ENCODE measurements at regions not wholly inside any gene's neighbourhood (a gene's known extent, or its start where the extent isn't known, plus 50 kb on each side); places are given as distances from the start of the nearest gene placed in this dataset.

DNA sequence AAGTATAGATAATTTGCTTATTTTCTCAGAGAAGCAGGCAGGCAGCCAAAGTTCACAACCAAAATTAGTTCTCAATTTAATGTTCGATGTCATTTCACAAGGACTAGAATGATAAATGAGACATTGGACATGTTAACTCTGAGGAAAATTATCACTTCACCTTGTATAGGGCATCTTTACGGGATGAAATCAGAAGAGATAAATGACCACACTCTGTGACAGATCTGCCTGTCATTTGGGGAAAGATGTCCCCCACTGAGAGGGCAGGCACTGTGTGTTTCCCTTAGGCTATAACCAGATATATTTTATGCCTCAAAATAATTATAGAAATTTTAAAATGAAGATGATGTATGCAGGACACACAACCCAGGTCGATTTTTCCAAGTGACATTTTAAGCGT lies 642.9 kb downstream of the BRINP3 start:
- WGBS (ENCODE audit: insufficient coverage, insufficient read length): no CpG with 5 or more reads among the region's 4 CpGs
- Histone ChIP-seq H3K27me3 (ENCODE audit: control insufficient read depth, insufficient read depth, low read length) (no peaks in the 10 kb centered on the region), H3K36me3 (ENCODE audit: control insufficient read depth, insufficient read depth, low read length) (no peaks in the 10 kb centered on the region), H3K27ac (ENCODE audit: low read length) (no peak overlapping the region), H3K4me3 (ENCODE audit: low read length) (no peak overlapping the region), H3K4me1 (ENCODE audit: control insufficient read depth, insufficient read depth, low read length) (no peaks in the 10 kb centered on the region), H3K9me3 (ENCODE audit: control insufficient read depth, insufficient read depth, low read length) (no peaks in the 10 kb centered on the region)
- DNase-seq (ENCODE audit: low read depth, low spot score): no peak

DNA sequence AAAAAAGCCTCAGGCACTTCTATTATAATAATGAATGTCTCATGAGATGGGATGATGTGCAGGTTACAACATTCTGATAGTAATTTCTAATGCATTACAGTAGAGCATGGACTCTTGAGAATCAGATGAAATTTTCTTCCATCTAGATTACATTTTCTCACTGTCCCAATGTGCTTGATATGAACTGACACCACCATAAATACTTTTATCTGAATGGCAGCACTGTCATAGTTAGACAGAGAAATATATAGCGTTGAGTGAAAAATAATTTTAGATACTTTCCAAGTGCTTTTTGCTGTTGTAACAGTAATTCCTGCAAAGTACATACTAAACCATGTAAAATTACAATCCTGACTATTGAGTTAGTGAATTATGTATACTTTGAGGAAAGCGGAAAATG lies 630.1 kb downstream of the BRINP3 start:
- no CpG with 5 or more reads among the region's 2 CpGs for WGBS (ENCODE audit: insufficient coverage, insufficient read length)
- Histone ChIP-seq H3K4me3 (ENCODE audit: low read length) (no peak overlapping the region), H3K4me1 (ENCODE audit: control insufficient read depth, insufficient read depth, low read length) (no peaks in the 10 kb centered on the region), H3K27ac (ENCODE audit: low read length) (no peak overlapping the region), H3K27me3 (ENCODE audit: control insufficient read depth, insufficient read depth, low read length) (no peaks in the 10 kb centered on the region), H3K36me3 (ENCODE audit: control insufficient read depth, insufficient read depth, low read length) (no peaks in the 10 kb centered on the region), H3K9me3 (ENCODE audit: control insufficient read depth, insufficient read depth, low read length) (no peaks in the 10 kb centered on the region)
- DNase-seq (ENCODE audit: low read depth, low spot score): no peak

DNA sequence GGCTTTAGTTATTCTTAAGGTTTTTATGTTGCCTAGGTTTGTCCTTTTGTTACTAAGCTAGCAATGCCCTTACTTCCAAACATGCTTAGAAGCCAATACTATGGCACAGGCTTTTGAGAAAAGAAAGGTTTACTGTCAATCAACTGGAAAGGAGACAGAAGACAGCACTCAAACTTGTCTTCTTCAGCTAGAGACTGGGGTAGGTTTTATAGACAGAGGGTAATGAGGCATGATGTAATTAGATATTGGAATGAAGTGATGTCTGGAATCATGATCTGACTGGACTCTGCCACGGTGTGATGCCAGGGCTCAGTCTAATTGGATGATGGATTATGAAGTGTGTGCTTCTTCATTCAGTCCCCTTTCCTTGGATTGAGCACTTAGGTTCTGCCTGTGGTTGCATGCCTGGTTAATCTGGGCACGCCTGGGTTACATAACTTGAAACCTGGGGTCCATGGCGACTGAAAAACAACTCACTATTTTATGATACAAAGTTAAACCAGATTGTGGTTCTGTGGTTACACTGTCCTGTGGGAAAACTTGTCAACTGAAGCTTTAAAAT lies 625.8 kb downstream of the BRINP3 start:
- no peaks in the 10 kb centered on the region for H3K9me3 ChIP-seq (ENCODE audit: control insufficient read depth, insufficient read depth, low read length)
- no peak for DNase-seq (ENCODE audit: low read depth, low spot score)
- H3K27ac ChIP-seq (ENCODE audit: low read length): no peak overlapping the region
- no peaks in the 10 kb centered on the region for H3K4me1 ChIP-seq (ENCODE audit: control insufficient read depth, insufficient read depth, low read length)
- H3K36me3 ChIP-seq (ENCODE audit: control insufficient read depth, insufficient read depth, low read length): no peaks in the 10 kb centered on the region
- H3K4me3 ChIP-seq (ENCODE audit: low read length): no peak overlapping the region
- WGBS (ENCODE audit: insufficient coverage, insufficient read length): no CpG with 5 or more reads among the region's 3 CpGs
- H3K27me3 ChIP-seq (ENCODE audit: control insufficient read depth, insufficient read depth, low read length): no peaks in the 10 kb centered on the region

DNA sequence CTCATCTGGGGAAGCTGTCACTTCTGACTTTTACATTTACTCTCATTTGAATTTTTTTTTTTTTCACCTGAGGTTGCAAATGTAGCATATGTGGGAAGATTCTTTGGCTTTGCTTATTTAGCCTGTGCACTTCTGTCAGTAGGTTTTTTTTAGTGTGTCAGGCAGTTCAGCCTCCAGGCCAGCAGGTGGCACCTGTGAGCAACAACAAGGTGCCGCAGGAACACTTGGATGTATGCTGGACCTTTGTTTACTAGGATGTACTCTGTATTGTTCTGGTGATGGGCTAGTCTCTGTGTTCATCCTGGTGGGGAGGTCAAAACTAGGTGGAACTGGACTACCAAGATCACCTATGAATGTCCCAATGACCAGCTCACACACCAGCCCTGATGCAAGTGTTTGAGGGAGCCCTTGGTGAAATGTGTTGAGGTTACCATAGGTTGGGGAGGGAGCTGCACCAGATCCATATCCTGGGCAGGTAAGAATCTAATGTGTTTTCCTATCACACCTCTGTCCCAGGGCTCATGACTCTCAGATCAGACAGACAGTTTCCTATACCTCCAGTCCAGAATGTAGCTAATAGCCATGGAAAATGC lies 618.2 kb downstream of the BRINP3 start:
- peak; percentile 35 for DNase-seq (ENCODE audit: low read depth, low spot score)
- Histone ChIP-seq H3K27me3 (ENCODE audit: control insufficient read depth, insufficient read depth, low read length) (no peaks in the 10 kb centered on the region), H3K4me3 (ENCODE audit: low read length) (no peak overlapping the region), H3K27ac (ENCODE audit: low read length) (no peak overlapping the region), H3K4me1 (ENCODE audit: control insufficient read depth, insufficient read depth, low read length) (no peaks in the 10 kb centered on the region), H3K36me3 (ENCODE audit: control insufficient read depth, insufficient read depth, low read length) (no peaks in the 10 kb centered on the region), H3K9me3 (ENCODE audit: control insufficient read depth, insufficient read depth, low read length) (no peaks in the 10 kb centered on the region)
- WGBS (ENCODE audit: insufficient coverage, insufficient read length): no CpG with 5 or more reads among the region's 1 CpG

DNA sequence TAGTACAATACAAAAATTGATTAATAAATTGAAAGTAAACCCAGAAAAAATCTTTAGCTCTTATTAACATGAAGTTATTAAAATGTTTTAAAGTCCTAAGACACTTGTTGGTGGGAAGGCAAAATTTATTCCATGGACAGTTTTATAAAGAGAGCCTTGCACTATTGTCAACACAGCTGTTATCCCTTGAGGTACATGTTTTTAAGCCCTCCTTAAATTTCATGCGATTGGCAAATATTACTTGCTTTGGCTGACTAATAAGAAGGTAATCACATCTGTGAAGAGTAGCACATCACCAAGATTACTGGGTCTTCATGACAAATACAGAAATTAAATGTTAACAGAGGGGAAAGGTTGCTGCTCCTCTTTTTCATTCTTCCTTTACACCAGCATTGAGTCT lies 611.1 kb downstream of the BRINP3 start:
- no CpG with 5 or more reads among the region's 1 CpG for WGBS (ENCODE audit: insufficient coverage, insufficient read length)
- H3K27ac ChIP-seq (ENCODE audit: low read length): no peak overlapping the region
- H3K36me3 ChIP-seq (ENCODE audit: control insufficient read depth, insufficient read depth, low read length): no peaks in the 10 kb centered on the region
- no peaks in the 10 kb centered on the region for H3K9me3 ChIP-seq (ENCODE audit: control insufficient read depth, insufficient read depth, low read length)
- no peaks in the 10 kb centered on the region for H3K27me3 ChIP-seq (ENCODE audit: control insufficient read depth, insufficient read depth, low read length)
- H3K4me3 ChIP-seq (ENCODE audit: low read length): no peak overlapping the region
- DNase-seq (ENCODE audit: low read depth, low spot score): no peak
- H3K4me1 ChIP-seq (ENCODE audit: control insufficient read depth, insufficient read depth, low read length): no peaks in the 10 kb centered on the region

DNA sequence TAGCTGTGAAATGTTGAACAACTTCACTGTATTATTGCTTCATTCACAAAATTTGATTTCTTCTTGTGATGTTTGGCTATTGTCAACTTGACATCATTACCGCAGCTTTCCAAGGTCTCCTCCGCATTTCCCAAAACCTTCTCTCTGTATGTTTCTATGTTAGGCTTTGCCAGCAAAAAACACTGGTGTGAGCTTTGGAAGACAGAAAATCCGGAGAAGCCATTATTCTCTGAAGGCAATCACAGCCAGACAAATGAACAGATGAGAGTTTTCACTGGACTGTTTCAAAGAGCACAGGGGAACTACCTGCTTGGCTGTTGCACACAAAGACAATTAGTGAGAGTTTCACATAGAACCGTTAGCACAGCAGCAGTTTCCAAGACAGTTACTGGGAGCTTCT lies 609.6 kb downstream of the BRINP3 start:
- DNase-seq (ENCODE audit: low read depth, low spot score): no peak
- no peaks in the 10 kb centered on the region for H3K36me3 ChIP-seq (ENCODE audit: control insufficient read depth, insufficient read depth, low read length)
- H3K9me3 ChIP-seq (ENCODE audit: control insufficient read depth, insufficient read depth, low read length): no peaks in the 10 kb centered on the region
- no peak overlapping the region for H3K27ac ChIP-seq (ENCODE audit: low read length)
- H3K4me3 ChIP-seq (ENCODE audit: low read length): no peak overlapping the region
- WGBS (ENCODE audit: insufficient coverage, insufficient read length): no CpG with 5 or more reads among the region's 4 CpGs
- no peaks in the 10 kb centered on the region for H3K27me3 ChIP-seq (ENCODE audit: control insufficient read depth, insufficient read depth, low read length)
- H3K4me1 ChIP-seq (ENCODE audit: control insufficient read depth, insufficient read depth, low read length): no peaks in the 10 kb centered on the region

DNA sequence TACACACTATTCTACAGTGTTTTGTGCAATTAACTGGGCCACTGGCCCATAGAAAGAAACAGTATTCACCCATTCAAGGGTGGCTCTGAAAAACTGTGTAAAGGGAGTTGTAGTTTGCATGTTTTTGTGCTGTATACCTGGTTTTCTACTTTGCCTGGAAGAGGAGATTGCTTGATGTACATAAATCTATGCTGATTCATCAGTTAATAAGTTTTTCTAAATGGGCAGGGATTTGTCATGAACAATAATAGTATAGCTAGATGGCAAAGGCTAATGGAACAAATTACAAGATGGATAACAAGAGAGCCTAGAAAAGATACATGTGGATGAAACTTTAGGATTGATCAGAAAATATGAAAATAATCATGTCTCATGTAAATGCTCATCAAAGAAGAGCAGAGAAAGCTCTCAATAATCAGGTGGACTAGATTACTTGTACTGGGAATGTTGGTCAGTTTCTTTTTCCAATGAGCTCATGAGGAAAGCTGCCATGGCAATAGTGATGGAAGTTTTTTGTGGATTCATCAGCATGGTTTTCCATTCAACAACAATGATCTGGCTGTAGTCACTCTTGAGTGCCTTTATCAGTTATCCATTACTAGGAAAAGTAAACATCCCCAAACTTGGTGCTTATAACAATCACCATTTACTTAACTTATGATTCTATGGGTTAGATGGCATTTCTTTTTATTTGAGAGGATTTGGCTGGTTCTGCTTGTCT lies 602.8 kb downstream of the BRINP3 start:
- no peaks in the 10 kb centered on the region for H3K4me1 ChIP-seq (ENCODE audit: control insufficient read depth, insufficient read depth, low read length)
- DNase-seq (ENCODE audit: low read depth, low spot score): no peak
- no peaks in the 10 kb centered on the region for H3K9me3 ChIP-seq (ENCODE audit: control insufficient read depth, insufficient read depth, low read length)
- no peak overlapping the region for H3K4me3 ChIP-seq (ENCODE audit: low read length)
- H3K27me3 ChIP-seq (ENCODE audit: control insufficient read depth, insufficient read depth, low read length): no peaks in the 10 kb centered on the region
- H3K36me3 ChIP-seq (ENCODE audit: control insufficient read depth, insufficient read depth, low read length): no peaks in the 10 kb centered on the region
- H3K27ac ChIP-seq (ENCODE audit: low read length): no peak overlapping the region

DNA sequence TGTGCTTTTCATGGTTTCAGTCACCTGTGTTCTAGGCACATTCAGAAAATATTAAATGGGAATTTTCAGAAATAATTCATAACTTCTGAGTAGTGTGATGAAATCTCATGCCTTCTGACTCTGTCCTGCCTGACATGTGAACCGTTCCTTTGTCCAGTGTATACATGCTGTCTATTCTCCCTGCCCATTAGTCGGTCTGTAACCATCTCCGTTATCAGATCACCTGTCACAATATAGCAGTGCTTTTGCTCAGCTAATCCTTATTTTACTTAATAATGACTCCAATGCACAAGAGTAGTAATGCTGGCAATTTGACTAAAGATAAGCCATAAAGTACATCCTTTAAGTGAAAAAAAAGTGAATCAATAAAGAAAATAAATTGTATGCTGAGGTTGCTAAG lies 597.5 kb downstream of the BRINP3 start:
- no peaks in the 10 kb centered on the region for H3K27me3 ChIP-seq (ENCODE audit: control insufficient read depth, insufficient read depth, low read length)
- no peak overlapping the region for H3K4me3 ChIP-seq (ENCODE audit: low read length)
- DNase-seq (ENCODE audit: low read depth, low spot score): no peak
- no peaks in the 10 kb centered on the region for H3K36me3 ChIP-seq (ENCODE audit: control insufficient read depth, insufficient read depth, low read length)
- WGBS (ENCODE audit: insufficient coverage, insufficient read length): no CpG with 5 or more reads among the region's 3 CpGs
- no peaks in the 10 kb centered on the region for H3K4me1 ChIP-seq (ENCODE audit: control insufficient read depth, insufficient read depth, low read length)
- no peaks in the 10 kb centered on the region for H3K9me3 ChIP-seq (ENCODE audit: control insufficient read depth, insufficient read depth, low read length)
- no peak overlapping the region for H3K27ac ChIP-seq (ENCODE audit: low read length)

DNA sequence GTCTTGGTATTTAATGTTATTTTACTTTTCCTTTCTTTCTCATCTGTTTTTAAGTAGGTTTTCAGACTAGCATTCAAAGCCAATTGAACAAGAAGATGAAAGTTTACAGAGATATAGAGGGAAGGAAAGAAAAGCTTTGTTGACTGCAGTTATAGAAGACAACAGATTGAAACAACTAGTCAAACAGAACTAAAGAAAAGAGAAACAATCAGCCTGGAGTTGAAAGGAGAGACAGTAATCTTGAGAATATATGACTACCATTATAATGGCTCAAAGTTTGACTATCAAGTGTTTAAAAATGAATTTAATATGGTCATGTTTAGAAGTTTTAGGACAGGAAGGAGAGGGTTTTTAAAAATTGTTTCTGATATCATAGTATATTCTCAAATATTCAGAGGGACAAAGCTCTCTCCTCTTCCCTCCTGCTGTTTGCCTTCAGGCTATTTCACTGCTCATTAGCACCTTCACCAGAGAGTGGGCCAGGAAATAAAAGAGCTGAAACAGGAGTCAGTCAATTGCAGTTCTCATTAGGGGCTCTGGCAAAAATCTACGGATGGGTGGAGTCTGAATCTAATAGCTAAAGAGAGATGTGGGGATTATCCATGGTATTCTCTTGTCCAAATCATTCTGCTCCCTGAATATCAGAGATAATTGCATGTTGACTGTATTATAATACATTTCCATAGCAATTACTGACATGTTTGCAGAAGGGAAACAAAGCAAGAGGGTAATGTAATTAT lies 577.8 kb downstream of the BRINP3 start:
- Histone ChIP-seq H3K36me3 (ENCODE audit: control insufficient read depth, insufficient read depth, low read length) (no peaks in the 10 kb centered on the region), H3K27ac (ENCODE audit: low read length) (no peak overlapping the region), H3K27me3 (ENCODE audit: control insufficient read depth, insufficient read depth, low read length) (no peaks in the 10 kb centered on the region), H3K4me3 (ENCODE audit: low read length) (no peak overlapping the region), H3K4me1 (ENCODE audit: control insufficient read depth, insufficient read depth, low read length) (no peaks in the 10 kb centered on the region), H3K9me3 (ENCODE audit: control insufficient read depth, insufficient read depth, low read length) (no peaks in the 10 kb centered on the region)
- no CpG with 5 or more reads among the region's 1 CpG for WGBS (ENCODE audit: insufficient coverage, insufficient read length)
- no peak for DNase-seq (ENCODE audit: low read depth, low spot score)

DNA sequence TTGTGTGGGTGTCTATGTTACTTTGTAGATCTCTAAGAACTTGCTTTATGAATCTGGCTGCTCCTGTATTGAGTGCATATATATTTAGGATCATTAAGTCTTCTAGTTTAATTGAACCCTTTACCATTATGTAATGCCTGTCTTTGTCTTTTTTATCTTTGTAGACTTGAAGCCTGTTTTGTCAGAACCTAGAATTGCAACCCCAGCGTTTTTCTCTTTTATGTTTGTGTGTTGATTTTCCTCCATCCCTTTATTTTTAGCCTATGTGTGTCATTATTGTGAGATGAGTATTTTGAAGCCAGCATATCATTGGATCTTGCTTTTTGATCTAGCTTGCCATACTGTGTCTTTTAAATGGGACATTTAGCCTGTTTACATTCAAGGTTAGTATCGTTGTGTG lies 573.2 kb downstream of the BRINP3 start:
- Histone ChIP-seq H3K9me3 (ENCODE audit: control insufficient read depth, insufficient read depth, low read length) (no peaks in the 10 kb centered on the region), H3K27ac (ENCODE audit: low read length) (no peak overlapping the region), H3K4me1 (ENCODE audit: control insufficient read depth, insufficient read depth, low read length) (no peaks in the 10 kb centered on the region), H3K27me3 (ENCODE audit: control insufficient read depth, insufficient read depth, low read length) (no peaks in the 10 kb centered on the region), H3K36me3 (ENCODE audit: control insufficient read depth, insufficient read depth, low read length) (no peaks in the 10 kb centered on the region), H3K4me3 (ENCODE audit: low read length) (no peak overlapping the region)
- WGBS (ENCODE audit: insufficient coverage, insufficient read length): no CpG with 5 or more reads among the region's 2 CpGs
- DNase-seq (ENCODE audit: low read depth, low spot score): no peak

Measured in iPS DF 6.9 (cell line).